Erythroblast (primary cell): ENCODE measurements at regions not wholly inside any gene's neighbourhood (a gene's known extent, or its start where the extent isn't known, plus 50 kb on each side); places are given as distances from the start of the nearest gene placed in this dataset.
"Not testable (repeated sequence)": the region's sequence is repeated elsewhere in the genome, so short reads cannot be mapped to it uniquely, and the experiment has no call there.

Source experiments
- GATA1 ChIP-seq: IDR thresholded peaks from 2 replicates; pipeline ENCODE4 v1.6.1; 2011; ENCODE audit warnings: low read depth, mild to moderate bottlenecking, control low read depth, low read length, moderate library complexity
- POLR2A ChIP-seq: IDR thresholded peaks from 2 replicates; pipeline ENCODE4 v1.6.1; 2011; ENCODE audit warnings: mild to moderate bottlenecking, low read length

GRCh38 chr17:62238551-62239338, 141.6 kb upstream of the EFCAB3 start:
- not testable (repeated sequence) for TF ChIP-seq POLR2A, GATA1
